Natural killer cell (primary cell): ENCODE measurements at regions not wholly inside any gene's neighbourhood (a gene's known extent, or its start where the extent isn't known, plus 50 kb on each side); places are given as distances from the start of the nearest gene placed in this dataset.

Source experiments
- ATAC-seq, 3 donors: fragments of 150-1000 bp in 2 of 3; fragments of 200-7000 bp in 1 of 3; cut with Tn5 transposase; 1 replicate in 1 of 3; 2 replicates in 2 of 3; pipeline ENCODE4 v1.10.0; 2021; ENCODE audit warnings: mild to moderate bottlenecking in 2 of 3, moderate library complexity in 2 of 3
- DNase-seq, 2 donors: peaks; one replicate each; pipeline versions ENCODE4 v3.0.0 to v3.0.0-alpha.2; 2013 to 2021; ENCODE audit warnings: mixed read lengths in 1 of 2
- H3K27ac ChIP-seq: one replicate; pipeline ENCODE4 v1.5.1; 2013; ENCODE audit warnings: mild to moderate bottlenecking, low read length
- H3K27me3 ChIP-seq: one replicate; pipeline ENCODE4 v1.6.1; 2013; ENCODE audit warnings: low read length; ENCODE audit not compliant: control insufficient read depth, insufficient read depth
- H3K36me3 ChIP-seq: one replicate; pipeline ENCODE4 v1.6.1; 2013; ENCODE audit warnings: low read length; ENCODE audit not compliant: control insufficient read depth, insufficient read depth
- H3K4me1 ChIP-seq: one replicate; pipeline ENCODE4 v1.6.1; 2013; ENCODE audit warnings: low read length; ENCODE audit not compliant: control insufficient read depth, insufficient read depth
- H3K4me3 ChIP-seq: one replicate; pipeline ENCODE4 v1.5.1; 2013; ENCODE audit warnings: low read length
- H3K9me3 ChIP-seq: one replicate; pipeline ENCODE4 v1.6.1; 2013; ENCODE audit warnings: low read length; ENCODE audit not compliant: control insufficient read depth, insufficient read depth
- H3K27ac Mint-ChIP-seq, 2 donors: one replicate each; pipeline ENCODE4 v1.8.0; 2022; ENCODE audit warnings: mild to moderate bottlenecking in 2 of 2, mixed read lengths in 2 of 2, moderate library complexity in 1 of 2
- H3K27me3 Mint-ChIP-seq, 2 donors: one replicate each; pipeline ENCODE4 v1.8.0; 2022; ENCODE audit warnings: low read depth in 2 of 2, mixed read lengths in 2 of 2
- H3K36me3 Mint-ChIP-seq: one replicate; pipeline ENCODE4 v1.8.0; 2022; ENCODE audit warnings: mixed read lengths
- H3K4me1 Mint-ChIP-seq, 2 donors: one replicate each; pipeline ENCODE4 v1.8.0; 2022; ENCODE audit warnings: mixed read lengths in 2 of 2
- H3K4me3 Mint-ChIP-seq: one replicate; pipeline ENCODE4 v1.8.0; 2022; ENCODE audit warnings: mild to moderate bottlenecking, moderate library complexity, mixed read lengths
- H3K9me3 Mint-ChIP-seq, 2 donors: one replicate each; pipeline ENCODE4 v1.8.0; 2022; ENCODE audit warnings: mixed read lengths in 2 of 2
- WGBS: methylation state at CpG from one replicate; pipeline ENCODE4 v1.1.7; 2013; ENCODE audit warnings: missing lambda C conversion rate; ENCODE audit not compliant: insufficient coverage; 5-methylcytosine and 5-hydroxymethylcytosine counted together
- intact Hi-C: fragments of 100-400 bp; cut with micrococcal nuclease; formaldehyde crosslinking; loops from one replicate; pipeline ENCODE4 v1.14.2; 2022
- TF ChIP-seq, protein P1 (sequence below): fragments of 200-600 bp; IDR thresholded peaks from one replicate; pipeline ENCODE4 v1.8.0; 2022; ENCODE audit warnings: antibody characterized with exemption

DNA sequence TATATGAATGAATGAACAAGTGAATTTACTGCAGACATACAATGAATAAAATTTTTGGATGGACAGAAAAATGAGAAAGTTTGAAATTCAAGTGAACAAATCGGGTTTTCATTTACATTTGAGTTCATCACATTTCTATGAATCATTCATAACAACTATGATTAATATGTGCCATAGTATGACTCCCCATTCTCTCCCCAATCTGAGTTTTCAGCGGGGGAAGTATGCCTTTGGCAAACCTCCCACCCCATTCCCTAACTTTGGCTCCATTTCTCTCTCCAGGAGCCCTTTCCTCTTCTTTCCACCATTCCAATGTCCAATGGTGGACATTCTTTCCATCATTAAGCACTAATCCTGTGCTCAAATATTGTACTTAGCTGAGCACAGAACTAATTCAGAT, 96.8 kb upstream of the LSM8 start:
- Mint-ChIP-seq H3K27ac (no peak overlapping the region), H3K27me3 (no peaks in the 10 kb centered on the region), H3K36me3 (no peaks in the 10 kb centered on the region), H3K9me3 (peaks cover 6 to 7% of the 10 kb centered on the region in 2 donors), H3K4me3 (no peak overlapping the region), H3K4me1 (no peaks in the 10 kb centered on the region)
- H3K27ac ChIP-seq = no peak overlapping the region
- no peaks in the 10 kb centered on the region for H3K9me3 ChIP-seq
- WGBS = 77% methylated on average over 2 of the region's 2 CpGs
- TF ChIP-seq, protein P1, sequence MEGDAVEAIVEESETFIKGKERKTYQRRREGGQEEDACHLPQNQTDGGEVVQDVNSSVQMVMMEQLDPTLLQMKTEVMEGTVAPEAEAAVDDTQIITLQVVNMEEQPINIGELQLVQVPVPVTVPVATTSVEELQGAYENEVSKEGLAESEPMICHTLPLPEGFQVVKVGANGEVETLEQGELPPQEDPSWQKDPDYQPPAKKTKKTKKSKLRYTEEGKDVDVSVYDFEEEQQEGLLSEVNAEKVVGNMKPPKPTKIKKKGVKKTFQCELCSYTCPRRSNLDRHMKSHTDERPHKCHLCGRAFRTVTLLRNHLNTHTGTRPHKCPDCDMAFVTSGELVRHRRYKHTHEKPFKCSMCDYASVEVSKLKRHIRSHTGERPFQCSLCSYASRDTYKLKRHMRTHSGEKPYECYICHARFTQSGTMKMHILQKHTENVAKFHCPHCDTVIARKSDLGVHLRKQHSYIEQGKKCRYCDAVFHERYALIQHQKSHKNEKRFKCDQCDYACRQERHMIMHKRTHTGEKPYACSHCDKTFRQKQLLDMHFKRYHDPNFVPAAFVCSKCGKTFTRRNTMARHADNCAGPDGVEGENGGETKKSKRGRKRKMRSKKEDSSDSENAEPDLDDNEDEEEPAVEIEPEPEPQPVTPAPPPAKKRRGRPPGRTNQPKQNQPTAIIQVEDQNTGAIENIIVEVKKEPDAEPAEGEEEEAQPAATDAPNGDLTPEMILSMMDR = no peak
- no peak overlapping the region for H3K4me3 ChIP-seq
- H3K36me3 ChIP-seq = no peaks in the 10 kb centered on the region
- H3K27me3 ChIP-seq = no peaks in the 10 kb centered on the region
- ATAC-seq = no peak
- intact Hi-C loops = no loop called here
- DNase-seq = no peak
- no peaks in the 10 kb centered on the region for H3K4me1 ChIP-seq

DNA sequence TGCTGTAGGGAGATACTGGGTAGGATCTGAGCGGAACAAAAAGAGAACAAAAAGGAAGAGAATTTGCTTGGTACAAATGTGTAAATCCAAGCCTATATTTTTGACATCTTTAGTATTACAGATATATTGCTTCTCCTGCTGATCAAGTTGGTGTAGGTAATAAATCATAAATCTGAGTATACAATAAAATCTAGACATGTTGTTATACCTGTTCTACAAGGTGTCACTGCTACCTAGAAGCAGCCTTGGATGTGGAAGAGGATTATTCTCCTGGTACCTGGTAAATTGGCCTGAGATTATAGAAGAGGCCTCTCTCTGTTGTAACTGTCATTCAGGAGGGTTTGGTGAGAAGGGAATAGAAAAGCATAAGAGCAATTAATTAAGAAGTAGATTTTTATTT, 89.9 kb upstream of the LSM8 start:
- intact Hi-C loops = no loop called here
- Mint-ChIP-seq H3K27me3 (no peaks in the 10 kb centered on the region), H3K36me3 (no peaks in the 10 kb centered on the region), H3K4me1 (no peaks in the 10 kb centered on the region), H3K4me3 (no peak overlapping the region), H3K27ac (no peak overlapping the region), H3K9me3 (peaks cover 7 to 10% of the 10 kb centered on the region in 2 donors)
- no peak for DNase-seq
- no peaks in the 10 kb centered on the region for H3K27me3 ChIP-seq
- H3K27ac ChIP-seq = no peak overlapping the region
- no peaks in the 10 kb centered on the region for H3K9me3 ChIP-seq
- TF ChIP-seq, protein P1 = no peak
- WGBS = 80% methylated on average over 1 of the region's 1 CpG
- no peaks in the 10 kb centered on the region for H3K36me3 ChIP-seq
- H3K4me3 ChIP-seq = no peak overlapping the region
- no peaks in the 10 kb centered on the region for H3K4me1 ChIP-seq
- ATAC-seq = no peak

DNA sequence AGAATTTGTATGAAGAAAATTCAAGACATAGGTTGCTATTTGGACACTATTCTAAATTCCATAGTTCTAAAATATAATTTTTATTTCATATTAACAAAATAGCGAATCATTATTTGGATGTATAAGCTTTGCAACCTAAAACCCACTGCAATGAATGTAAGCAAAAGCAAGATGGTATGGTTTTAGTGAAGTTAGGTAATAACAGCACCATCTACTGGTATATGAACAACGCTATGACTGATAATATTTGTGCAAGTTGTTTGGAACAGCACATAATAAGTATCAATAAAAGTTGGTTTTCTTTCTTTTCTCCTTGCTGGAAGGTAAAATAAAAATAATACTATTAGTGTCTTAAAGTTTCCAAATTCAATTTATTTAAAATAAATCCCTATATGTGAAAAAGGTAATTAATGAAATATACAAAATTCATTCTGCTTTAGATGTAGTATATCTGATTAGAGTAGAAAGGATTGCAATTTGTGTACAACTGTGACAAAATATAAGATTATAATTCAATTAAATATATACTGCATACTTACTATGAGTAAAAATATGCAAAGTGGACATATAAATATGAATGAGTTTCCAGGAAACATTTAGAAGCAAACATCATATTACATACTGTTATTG, 79.0 kb upstream of the LSM8 start:
- H3K27ac ChIP-seq = no peak overlapping the region
- H3K4me3 ChIP-seq = no peak overlapping the region
- WGBS = no CpG with 5 or more reads among the region's 2 CpGs
- no peaks in the 10 kb centered on the region for H3K36me3 ChIP-seq
- intact Hi-C loops = no loop called here
- Mint-ChIP-seq H3K27ac (no peak overlapping the region), H3K36me3 (no peaks in the 10 kb centered on the region), H3K27me3 (no peaks in the 10 kb centered on the region), H3K9me3 (no peaks in the 10 kb centered on the region), H3K4me1 (no peaks in the 10 kb centered on the region), H3K4me3 (no peak overlapping the region)
- TF ChIP-seq, protein P1 = no peak
- ATAC-seq (no peak), DNase-seq (no peak)
- H3K4me1 ChIP-seq = no peaks in the 10 kb centered on the region
- H3K9me3 ChIP-seq = no peaks in the 10 kb centered on the region
- no peaks in the 10 kb centered on the region for H3K27me3 ChIP-seq

DNA sequence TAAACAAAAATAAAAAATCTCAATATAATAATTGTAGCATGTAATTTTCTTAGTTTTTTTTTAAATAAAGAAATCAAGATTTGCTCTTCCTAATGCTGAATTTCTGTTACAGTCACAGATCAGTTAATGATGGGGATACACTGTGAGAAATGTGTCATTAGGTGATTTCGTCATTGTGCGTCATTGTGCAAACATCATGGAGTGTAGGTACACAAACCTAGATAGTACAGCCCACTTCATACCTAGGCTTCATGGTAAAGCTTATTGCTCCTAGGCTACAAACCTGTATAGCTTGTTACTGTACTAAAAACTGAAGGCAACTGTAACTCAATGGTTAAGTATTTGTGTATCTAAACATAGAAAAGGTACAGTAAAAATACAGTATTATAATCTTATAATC, 74.4 kb upstream of the LSM8 start:
- H3K9me3 ChIP-seq = no peaks in the 10 kb centered on the region
- no peak overlapping the region for H3K4me3 Mint-ChIP-seq
- no peak overlapping the region for H3K4me3 ChIP-seq
- whole genome bisulfite sequencing = 100% methylated on average over 1 of the region's 2 CpGs
- intact Hi-C loops = no loop called here
- no peaks in the 10 kb centered on the region for H3K36me3 ChIP-seq
- no peaks in the 10 kb centered on the region for H3K27me3 ChIP-seq
- H3K27ac ChIP-seq = no peak overlapping the region
- ATAC-seq (no peak), DNase-seq (no peak)
- H3K9me3 Mint-ChIP-seq = peaks cover 0 to 4% of the 10 kb centered on the region in 2 donors
- no peaks in the 10 kb centered on the region for H3K4me1 ChIP-seq
- no peaks in the 10 kb centered on the region for H3K36me3 Mint-ChIP-seq
- no peaks in the 10 kb centered on the region for H3K27me3 Mint-ChIP-seq
- TF ChIP-seq, protein P1 = no peak
- H3K4me1 Mint-ChIP-seq = no peaks in the 10 kb centered on the region
- H3K27ac Mint-ChIP-seq = no peak overlapping the region
